Ishikawa (cell line): ENCODE measurements at regions not wholly inside any gene's neighbourhood (a gene's known extent, or its start where the extent isn't known, plus 50 kb on each side); places are given as distances from the start of the nearest gene placed in this dataset.

Experiments
- CEBPB ChIP-seq: IDR thresholded peaks from 2 replicates; pipeline ENCODE4 v1.6.1; 2012
- CREB1 ChIP-seq: IDR thresholded peaks from 2 replicates; pipeline ENCODE4 v1.6.1; 2012; ENCODE audit warnings: low read depth
- EGR1 ChIP-seq: IDR thresholded peaks from 2 replicates; pipeline ENCODE4 v1.6.1; 2012
- EP300 ChIP-seq: IDR thresholded peaks from 2 replicates; pipeline ENCODE4 v1.6.1; 2012; ENCODE audit warnings: borderline replicate concordance
- FOXM1 ChIP-seq: IDR thresholded peaks from 2 replicates; pipeline ENCODE4 v1.6.1; 2012; ENCODE audit warnings: low read depth, borderline replicate concordance
- NFIC ChIP-seq: IDR thresholded peaks from 2 replicates; pipeline ENCODE4 v1.6.1; 2012
- RAD21 ChIP-seq: IDR thresholded peaks from 2 replicates; pipeline ENCODE4 v1.6.1; 2012; ENCODE audit warnings: low read depth
- TAF1 ChIP-seq: IDR thresholded peaks from 2 replicates; pipeline ENCODE4 v1.6.1; 2012; ENCODE audit warnings: low read depth, mild to moderate bottlenecking
- TCF12 ChIP-seq: IDR thresholded peaks from 2 replicates; pipeline ENCODE4 v1.6.1; 2012; ENCODE audit warnings: low read depth
- TEAD4 ChIP-seq: IDR thresholded peaks from 2 replicates; pipeline ENCODE4 v1.6.1; 2012
- YY1 ChIP-seq: IDR thresholded peaks from 2 replicates; pipeline ENCODE4 v1.6.1; 2012; ENCODE audit warnings: low read depth
- ZBTB7A ChIP-seq: IDR thresholded peaks from 2 replicates; pipeline ENCODE4 v1.6.1; 2012; ENCODE audit warnings: low read depth
- TF ChIP-seq, protein P1 (sequence below): IDR thresholded peaks from 2 replicates; pipeline ENCODE4 v1.6.1; 2012
- TF ChIP-seq, protein P2 (sequence below): IDR thresholded peaks from 2 replicates; pipeline ENCODE4 v1.6.1; 2012; ENCODE audit warnings: low read depth, mild to moderate bottlenecking
- TF ChIP-seq, protein P3 (sequence below): IDR thresholded peaks from 2 replicates; pipeline ENCODE4 v1.6.1; 2012

DNA sequence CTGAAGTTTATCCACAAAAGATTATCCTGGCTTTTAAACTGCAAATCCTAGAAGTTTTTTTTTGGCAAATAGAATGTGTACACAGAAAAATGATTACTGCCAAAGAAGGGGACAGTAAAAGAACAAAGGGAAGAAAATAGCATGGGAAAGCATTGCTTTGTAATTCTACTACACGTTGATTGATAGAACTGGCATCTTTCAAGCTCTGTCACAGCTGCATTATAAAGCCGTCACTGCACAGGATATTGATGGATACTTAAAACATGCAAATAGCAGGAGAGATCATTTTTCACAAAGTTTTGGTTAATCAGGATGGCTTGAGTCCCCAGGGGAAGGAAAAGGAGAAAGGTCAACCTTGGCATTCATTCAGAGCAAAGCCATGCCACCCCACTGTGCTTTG lies 183.7 kb upstream of the RRP15 start:
- TF ChIP-seq RAD21, result no peak

DNA sequence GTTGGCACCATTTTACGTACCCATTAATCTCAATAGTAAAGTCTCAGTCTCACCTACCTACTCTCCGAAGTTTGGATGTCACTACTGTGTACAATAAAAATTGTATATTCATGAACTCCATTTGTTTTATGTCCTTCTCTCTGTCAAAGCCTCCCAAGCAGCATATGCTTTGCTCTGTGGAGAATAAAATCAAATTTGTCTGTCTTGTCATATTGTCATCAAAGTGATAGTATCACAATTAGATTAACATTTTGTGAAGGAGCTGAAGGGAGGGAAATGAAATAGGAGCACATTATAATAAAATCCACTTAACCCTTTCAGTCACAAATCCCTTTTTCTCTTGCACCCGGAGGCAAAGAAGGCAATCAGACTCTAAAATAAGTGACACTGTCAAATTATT lies 177.1 kb upstream of the RRP15 start:
- TF ChIP-seq ZBTB7A (no peak), EGR1 (no peak), RAD21 (no peak), TCF12 (no peak), CREB1 (no peak), YY1 (no peak), FOXM1 (no peak), TEAD4 (no peak), TAF1 (no peak), EP300 (no peak), CEBPB (no peak), NFIC (no peak)
- TF ChIP-seq, protein P1, sequence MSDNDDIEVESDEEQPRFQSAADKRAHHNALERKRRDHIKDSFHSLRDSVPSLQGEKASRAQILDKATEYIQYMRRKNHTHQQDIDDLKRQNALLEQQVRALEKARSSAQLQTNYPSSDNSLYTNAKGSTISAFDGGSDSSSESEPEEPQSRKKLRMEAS, result no peak
- TF ChIP-seq, protein P2, sequence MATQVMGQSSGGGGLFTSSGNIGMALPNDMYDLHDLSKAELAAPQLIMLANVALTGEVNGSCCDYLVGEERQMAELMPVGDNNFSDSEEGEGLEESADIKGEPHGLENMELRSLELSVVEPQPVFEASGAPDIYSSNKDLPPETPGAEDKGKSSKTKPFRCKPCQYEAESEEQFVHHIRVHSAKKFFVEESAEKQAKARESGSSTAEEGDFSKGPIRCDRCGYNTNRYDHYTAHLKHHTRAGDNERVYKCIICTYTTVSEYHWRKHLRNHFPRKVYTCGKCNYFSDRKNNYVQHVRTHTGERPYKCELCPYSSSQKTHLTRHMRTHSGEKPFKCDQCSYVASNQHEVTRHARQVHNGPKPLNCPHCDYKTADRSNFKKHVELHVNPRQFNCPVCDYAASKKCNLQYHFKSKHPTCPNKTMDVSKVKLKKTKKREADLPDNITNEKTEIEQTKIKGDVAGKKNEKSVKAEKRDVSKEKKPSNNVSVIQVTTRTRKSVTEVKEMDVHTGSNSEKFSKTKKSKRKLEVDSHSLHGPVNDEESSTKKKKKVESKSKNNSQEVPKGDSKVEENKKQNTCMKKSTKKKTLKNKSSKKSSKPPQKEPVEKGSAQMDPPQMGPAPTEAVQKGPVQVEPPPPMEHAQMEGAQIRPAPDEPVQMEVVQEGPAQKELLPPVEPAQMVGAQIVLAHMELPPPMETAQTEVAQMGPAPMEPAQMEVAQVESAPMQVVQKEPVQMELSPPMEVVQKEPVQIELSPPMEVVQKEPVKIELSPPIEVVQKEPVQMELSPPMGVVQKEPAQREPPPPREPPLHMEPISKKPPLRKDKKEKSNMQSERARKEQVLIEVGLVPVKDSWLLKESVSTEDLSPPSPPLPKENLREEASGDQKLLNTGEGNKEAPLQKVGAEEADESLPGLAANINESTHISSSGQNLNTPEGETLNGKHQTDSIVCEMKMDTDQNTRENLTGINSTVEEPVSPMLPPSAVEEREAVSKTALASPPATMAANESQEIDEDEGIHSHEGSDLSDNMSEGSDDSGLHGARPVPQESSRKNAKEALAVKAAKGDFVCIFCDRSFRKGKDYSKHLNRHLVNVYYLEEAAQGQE, result no peak
- TF ChIP-seq, protein P3, sequence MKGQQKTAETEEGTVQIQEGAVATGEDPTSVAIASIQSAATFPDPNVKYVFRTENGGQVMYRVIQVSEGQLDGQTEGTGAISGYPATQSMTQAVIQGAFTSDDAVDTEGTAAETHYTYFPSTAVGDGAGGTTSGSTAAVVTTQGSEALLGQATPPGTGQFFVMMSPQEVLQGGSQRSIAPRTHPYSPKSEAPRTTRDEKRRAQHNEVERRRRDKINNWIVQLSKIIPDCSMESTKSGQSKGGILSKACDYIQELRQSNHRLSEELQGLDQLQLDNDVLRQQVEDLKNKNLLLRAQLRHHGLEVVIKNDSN, result no peak

DNA sequence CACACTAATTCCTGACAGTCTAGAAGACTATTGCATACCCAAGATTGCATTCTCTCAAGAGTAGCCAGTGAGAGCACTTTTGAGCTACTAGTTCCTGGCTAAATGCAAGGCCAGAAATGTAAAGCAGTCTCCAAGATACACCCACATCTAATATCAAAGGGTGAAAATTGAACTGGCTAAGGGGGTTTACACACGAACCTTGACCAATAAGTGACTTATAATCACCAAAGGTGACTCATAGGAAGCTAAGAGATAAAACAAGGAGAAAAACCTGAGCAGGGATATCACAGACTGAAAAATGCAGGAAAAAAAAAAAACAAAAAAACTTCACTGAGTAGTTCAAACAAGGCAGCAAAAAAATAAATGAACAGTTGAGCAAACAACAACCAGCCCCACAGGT lies 172.2 kb upstream of the RRP15 start:
- TF ChIP-seq TEAD4 (no peak), TAF1 (no peak), RAD21 (no peak), CEBPB (no peak), YY1 (no peak), ZBTB7A (no peak), EP300 (no peak)
- TF ChIP-seq, protein P3, result no peak
- TF ChIP-seq, protein P2, result no peak
- TF ChIP-seq, protein P1, result no peak

DNA sequence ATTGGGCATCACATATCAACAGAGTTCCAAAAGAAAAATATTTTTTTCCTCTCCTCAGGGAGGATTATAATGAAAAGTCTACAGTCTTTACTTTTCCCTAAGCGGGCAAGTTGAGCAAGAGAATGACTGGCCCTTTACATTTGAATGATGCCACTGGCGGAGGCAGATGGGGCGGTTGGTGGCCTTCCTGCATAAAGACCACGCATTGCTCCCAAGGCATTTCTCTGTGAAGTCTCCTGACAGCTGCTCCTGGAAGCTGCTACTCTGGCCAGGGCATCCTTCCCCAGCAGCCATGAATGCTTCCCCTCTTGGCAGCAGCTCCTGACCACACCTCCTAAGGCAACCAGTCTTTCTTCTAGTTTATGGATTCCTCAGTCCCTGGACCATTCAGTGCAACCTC lies 161.1 kb upstream of the RRP15 start:
- TF ChIP-seq TCF12, result no peak
- TF ChIP-seq EGR1, result no peak
- TF ChIP-seq YY1, result no peak
- TF ChIP-seq ZBTB7A, result no peak
- no peak for TF ChIP-seq TEAD4
- TF ChIP-seq EP300, result no peak
- TF ChIP-seq, protein P3, result no peak
- TF ChIP-seq, protein P1, result no peak
- no peak for TF ChIP-seq RAD21

DNA sequence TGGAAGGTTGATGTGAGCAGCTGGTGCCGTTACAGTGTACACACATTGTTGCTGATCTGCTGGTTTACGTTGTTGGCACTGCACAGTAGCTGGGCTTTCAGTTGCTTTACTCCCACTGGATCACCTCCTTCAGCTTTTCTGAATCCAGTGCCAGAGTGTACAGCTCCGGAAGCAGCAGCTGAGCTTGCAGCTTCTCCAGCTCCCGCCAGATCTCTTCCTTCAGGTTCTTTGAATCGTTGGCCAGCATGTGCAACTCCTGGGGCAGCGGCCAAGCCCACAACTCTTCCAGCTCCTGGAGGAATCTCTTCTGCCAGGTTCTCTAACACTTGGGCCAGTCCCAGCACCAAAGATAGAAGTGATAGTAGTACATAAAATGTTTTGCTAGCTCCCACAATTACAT lies 149.7 kb upstream of the RRP15 start:
- TF ChIP-seq ZBTB7A, result no peak
- TF ChIP-seq TEAD4, result no peak
- TF ChIP-seq TCF12, result no peak
- no peak for TF ChIP-seq CREB1
- no peak for TF ChIP-seq CEBPB
- TF ChIP-seq NFIC, result no peak
- TF ChIP-seq, protein P3, result no peak
- TF ChIP-seq EP300, result no peak
- no peak for TF ChIP-seq YY1
- TF ChIP-seq FOXM1, result no peak
- TF ChIP-seq, protein P1, result no peak
- TF ChIP-seq RAD21, result no peak
- TF ChIP-seq, protein P2, result no peak
- TF ChIP-seq TAF1, result no peak
- TF ChIP-seq EGR1, result no peak
